Keratinocyte (primary cell): ENCODE measurements at regions not wholly inside any gene's neighbourhood (a gene's known extent, or its start where the extent isn't known, plus 50 kb on each side); places are given as distances from the start of the nearest gene placed in this dataset.

Source experiments
- DNase-seq: peaks from one replicate; pipeline ENCODE4 v3.0.0-alpha.2; 2011; ENCODE audit warnings: low read depth, missing footprints, low spot score
- FAIRE-seq: peaks from 2 replicates; lab custom pipeline; 2011; peaks lifted over from hg19 to GRCh38; lab: Jason Lieb, UNC
- H2AFZ ChIP-seq: 2 replicates; pipeline ENCODE4 v1.6.0; 2012; ENCODE audit warnings: low read length, control low read depth, inconsistent platforms; ENCODE audit not compliant: control insufficient read depth
- H3K27ac ChIP-seq: 2 replicates; pipeline ENCODE4 v1.5.1; 2011; ENCODE audit warnings: low read length; ENCODE audit not compliant: control insufficient read depth, insufficient read depth
- H3K27me3 ChIP-seq: 3 replicates; pipeline ENCODE4 v1.6.0; 2011; ENCODE audit warnings: low read length; ENCODE audit not compliant: control insufficient read depth, insufficient read depth; ENCODE audit errors: extremely low read depth
- H3K36me3 ChIP-seq, 2 experiments: 2 replicates in 1 of 2; 3 replicates in 1 of 2; pipeline ENCODE4 v1.5.1; 2011; ENCODE audit warnings: low read length in 2 of 2, mild to moderate bottlenecking in 1 of 2; ENCODE audit not compliant: control insufficient read depth in 2 of 2, insufficient read depth in 2 of 2; ENCODE audit errors: extremely low read depth in 1 of 2
- H3K4me1 ChIP-seq: 3 replicates; pipeline ENCODE4 v1.5.1; 2011; ENCODE audit warnings: low read length; ENCODE audit not compliant: control insufficient read depth, insufficient read depth; ENCODE audit errors: extremely low read depth
- H3K4me2 ChIP-seq: 3 replicates; pipeline ENCODE4 v1.6.0; 2011; ENCODE audit warnings: low read depth, low read length; ENCODE audit not compliant: control insufficient read depth, insufficient read depth; ENCODE audit errors: extremely low read depth
- H3K4me3 ChIP-seq, 3 experiments: fragments of 200-600 bp in 1 of 3; sonication (generic) in 1 of 3; 2 replicates in 2 of 3; 3 replicates in 1 of 3; pipeline ENCODE4 v1.5.1; 2011 to 2016; ENCODE audit warnings: low read length in 3 of 3, mild to moderate bottlenecking in 3 of 3, control low read depth in 2 of 3, inconsistent platforms in 1 of 3, low read depth in 1 of 3, mixed read lengths in 1 of 3, mixed run types in 1 of 3, moderate library complexity in 1 of 3; ENCODE audit not compliant: control insufficient read depth in 2 of 3, insufficient read depth in 2 of 3; ENCODE audit errors: extremely low read depth in 1 of 3
- H3K79me2 ChIP-seq: 2 replicates; pipeline ENCODE4 v1.6.0; 2012; ENCODE audit warnings: low read length; ENCODE audit not compliant: control insufficient read depth, insufficient read depth
- H3K9ac ChIP-seq: 3 replicates; pipeline ENCODE4 v1.6.0; 2011; ENCODE audit warnings: low read length; ENCODE audit not compliant: control insufficient read depth, insufficient read depth; ENCODE audit errors: extremely low read depth
- H3K9me1 ChIP-seq: 3 replicates; pipeline ENCODE4 v1.6.0; 2011; ENCODE audit warnings: low read length; ENCODE audit not compliant: control insufficient read depth, insufficient read depth; ENCODE audit errors: extremely low read depth
- H3K9me3 ChIP-seq: 2 replicates; pipeline ENCODE4 v1.5.1; 2012; ENCODE audit warnings: low read depth, low read length; ENCODE audit not compliant: control insufficient read depth
- H4K20me1 ChIP-seq: 3 replicates; pipeline ENCODE4 v1.6.0; 2011; ENCODE audit warnings: low read length; ENCODE audit not compliant: control insufficient read depth, insufficient read depth; ENCODE audit errors: extremely low read depth
- CTCF ChIP-seq, 3 experiments: IDR thresholded peaks in 1 of 3; conservative IDR thresholded peaks in 1 of 3; optimal IDR thresholded peaks in 1 of 3; 2 replicates in 2 of 3; 3 replicates in 1 of 3; pipeline versions ENCODE3 to v1.5.1; 2011; ENCODE audit warnings: low read length in 3 of 3, mild to moderate bottlenecking in 3 of 3, moderate library complexity in 2 of 3, control low read depth in 1 of 3, inconsistent platforms in 1 of 3; ENCODE audit not compliant: insufficient read depth in 2 of 3; ENCODE audit errors: extremely low read depth in 1 of 3
- EZH2 ChIP-seq: IDR thresholded peaks from one replicate; pipeline ENCODE4 v1.6.1; 2012; ENCODE audit warnings: inconsistent platforms, mild to moderate bottlenecking, low read length, moderate library complexity
- dilution Hi-C: fragments of 300-500 bp; cut with MboI; formaldehyde crosslinking; loops from one replicate; pipeline ENCODE4 v1.7.0; 2020; ENCODE audit warnings: low sequenced_read_pairs; ENCODE audit not compliant: extremely low pct_ligation_motif_present

GRCh38 chr13:90395348-90395747 is 952.1 kb upstream of the MIR17HG start:
- dilution Hi-C loops: no loop called here
- Histone ChIP-seq H3K4me1 (no peaks in the 10 kb centered on the region), H3K9me3 (no peaks in the 10 kb centered on the region), H3K79me2 (no peaks in the 10 kb centered on the region), H3K9ac (no peak overlapping the region), H3K4me2 (no peak overlapping the region), H3K27me3 (no peaks in the 10 kb centered on the region), H4K20me1 (no peaks in the 10 kb centered on the region), H3K36me3 (no peaks in the 10 kb centered on the region), H3K4me3 (no peak overlapping the region), H2AFZ (no peak overlapping the region), H3K9me1 (no peaks in the 10 kb centered on the region), H3K27ac (no peak overlapping the region)
- FAIRE-seq: no peak
- TF ChIP-seq EZH2 (no peak), CTCF (optimal IDR thresholded peaks at IDR 0.05 in 1 of 3, IDR thresholded peaks at IDR 0.05 in 1 of 3, conservative IDR thresholded peaks at IDR 0.05 in 1 of 3; ENCODE audit: extremely low read depth in 1 of 3, insufficient read depth in 2 of 3, low read length in 3 of 3) (no peak)
- no peak for DNase-seq

- Histone ChIP-seq H3K4me2 (no peak overlapping the region), H3K4me3 (no peak overlapping the region), H3K9ac (no peak overlapping the region), H3K27ac (no peak overlapping the region), H3K79me2 (no peaks in the 10 kb centered on the region), H2AFZ (no peak overlapping the region), H3K27me3 (no peaks in the 10 kb centered on the region), H3K36me3 (no peaks in the 10 kb centered on the region), H3K4me1 (no peaks in the 10 kb centered on the region), H3K9me3 (no peaks in the 10 kb centered on the region), H3K9me1 (no peaks in the 10 kb centered on the region), H4K20me1 (no peaks in the 10 kb centered on the region)
- FAIRE-seq (no peak), DNase-seq (no peak)
- TF ChIP-seq CTCF (optimal IDR thresholded peaks at IDR 0.05 in 1 of 3, IDR thresholded peaks at IDR 0.05 in 1 of 3, conservative IDR thresholded peaks at IDR 0.05 in 1 of 3; ENCODE audit: extremely low read depth in 1 of 3, insufficient read depth in 2 of 3, low read length in 3 of 3): no peak
- TF ChIP-seq EZH2: no peak
- dilution Hi-C loops: no loop called here
Measured at GRCh38 chr13:90395846-90396245, 951.6 kb upstream of the MIR17HG start.
